ENCODE measurements at regions not wholly inside any gene's neighbourhood (a gene's known extent, or its start where the extent isn't known, plus 50 kb on each side); places are given as distances from the start of the nearest gene placed in this dataset.

GRCh38 chr15:39102431-39102830 is 478.4 kb upstream of the THBS1 start:
- DNase-seq (ENCODE audit: low read depth) = no peak
- H3K4me3 ChIP-seq (ENCODE audit: low read depth, low read length) = no peak overlapping the region
- H3K36me3 ChIP-seq (ENCODE audit: control insufficient read depth, insufficient read depth, low read length) = no peaks in the 10 kb centered on the region
- no peaks in the 10 kb centered on the region for H3K27me3 ChIP-seq (ENCODE audit: control insufficient read depth, insufficient read depth, low read length)
- no peak for TF ChIP-seq CTCF (IDR thresholded peaks at IDR 0.05; ENCODE audit: insufficient read depth, low read length, poor library complexity, severe bottlenecking)

GRCh38 chr15:39106950-39107349 is 473.9 kb upstream of the THBS1 start:
- Histone ChIP-seq H3K27me3 (ENCODE audit: control insufficient read depth, insufficient read depth, low read length) (no peaks in the 10 kb centered on the region), H3K36me3 (ENCODE audit: control insufficient read depth, insufficient read depth, low read length) (no peaks in the 10 kb centered on the region), H3K4me3 (ENCODE audit: low read depth, low read length) (no peak overlapping the region)
- DNase-seq (ENCODE audit: low read depth) = no peak
- no peak for TF ChIP-seq CTCF (IDR thresholded peaks at IDR 0.05; ENCODE audit: insufficient read depth, low read length, poor library complexity, severe bottlenecking)

- Histone ChIP-seq H3K36me3 (ENCODE audit: control insufficient read depth, insufficient read depth, low read length) (no peaks in the 10 kb centered on the region), H3K4me3 (ENCODE audit: low read depth, low read length) (no peak overlapping the region), H3K27me3 (ENCODE audit: control insufficient read depth, insufficient read depth, low read length) (no peaks in the 10 kb centered on the region)
- no peak for DNase-seq (ENCODE audit: low read depth)
- TF ChIP-seq CTCF (IDR thresholded peaks at IDR 0.05; ENCODE audit: insufficient read depth, low read length, poor library complexity, severe bottlenecking) = no peak
These were observed 472.9 kb upstream of the THBS1 start for GRCh38 chr15:39108021-39108420.

GRCh38 chr15:39110336-39110735 is 470.5 kb upstream of the THBS1 start:
- Histone ChIP-seq H3K27me3 (ENCODE audit: control insufficient read depth, insufficient read depth, low read length) (no peaks in the 10 kb centered on the region), H3K4me3 (ENCODE audit: low read depth, low read length) (no peak overlapping the region), H3K36me3 (ENCODE audit: control insufficient read depth, insufficient read depth, low read length) (no peaks in the 10 kb centered on the region)
- DNase-seq (ENCODE audit: low read depth) = no peak
- TF ChIP-seq CTCF (IDR thresholded peaks at IDR 0.05; ENCODE audit: insufficient read depth, low read length, poor library complexity, severe bottlenecking) = no peak

- TF ChIP-seq CTCF (IDR thresholded peaks at IDR 0.05; ENCODE audit: insufficient read depth, low read length, poor library complexity, severe bottlenecking) = no peak
- H3K36me3 ChIP-seq (ENCODE audit: control insufficient read depth, insufficient read depth, low read length) = no peaks in the 10 kb centered on the region
- no peak for DNase-seq (ENCODE audit: low read depth)
- no peaks in the 10 kb centered on the region for H3K27me3 ChIP-seq (ENCODE audit: control insufficient read depth, insufficient read depth, low read length)
- H3K4me3 ChIP-seq (ENCODE audit: low read depth, low read length) = no peak overlapping the region
These were observed 470.1 kb upstream of the THBS1 start for GRCh38 chr15:39110746-39111145.

- no peak overlapping the region for H3K4me3 ChIP-seq (ENCODE audit: low read depth, low read length)
- no peaks in the 10 kb centered on the region for H3K36me3 ChIP-seq (ENCODE audit: control insufficient read depth, insufficient read depth, low read length)
- DNase-seq (ENCODE audit: low read depth) = no peak
- TF ChIP-seq CTCF (IDR thresholded peaks at IDR 0.05; ENCODE audit: insufficient read depth, low read length, poor library complexity, severe bottlenecking) = no peak
- H3K27me3 ChIP-seq (ENCODE audit: control insufficient read depth, insufficient read depth, low read length) = no peaks in the 10 kb centered on the region
These were observed 467.1 kb upstream of the THBS1 start for GRCh38 chr15:39113741-39114140.

Data from kidney epithelial cell (primary cell).